ES-I3 (cell line): ENCODE measurements at regions not wholly inside any gene's neighbourhood (a gene's known extent, or its start where the extent isn't known, plus 50 kb on each side); places are given as distances from the start of the nearest gene placed in this dataset.

Experiments used
- H3K36me3 ChIP-seq: 2 replicates; pipeline ENCODE4 v1.6.1; 2013; ENCODE audit warnings: mild to moderate bottlenecking, low read length, control low read depth, moderate library complexity; ENCODE audit not compliant: insufficient read depth
- H3K4me1 ChIP-seq: 2 replicates; pipeline ENCODE4 v1.6.1; 2013; ENCODE audit warnings: mild to moderate bottlenecking, control low read depth, low read length; ENCODE audit not compliant: insufficient read depth
- H3K9ac ChIP-seq: 2 replicates; pipeline ENCODE4 v1.6.1; 2013; ENCODE audit warnings: low read depth, mild to moderate bottlenecking, low read length, moderate library complexity
- H3K9me3 ChIP-seq: 2 replicates; pipeline ENCODE4 v1.6.1; 2013; ENCODE audit warnings: mild to moderate bottlenecking, low read length, moderate library complexity; ENCODE audit not compliant: control insufficient read depth, insufficient read depth

DNA sequence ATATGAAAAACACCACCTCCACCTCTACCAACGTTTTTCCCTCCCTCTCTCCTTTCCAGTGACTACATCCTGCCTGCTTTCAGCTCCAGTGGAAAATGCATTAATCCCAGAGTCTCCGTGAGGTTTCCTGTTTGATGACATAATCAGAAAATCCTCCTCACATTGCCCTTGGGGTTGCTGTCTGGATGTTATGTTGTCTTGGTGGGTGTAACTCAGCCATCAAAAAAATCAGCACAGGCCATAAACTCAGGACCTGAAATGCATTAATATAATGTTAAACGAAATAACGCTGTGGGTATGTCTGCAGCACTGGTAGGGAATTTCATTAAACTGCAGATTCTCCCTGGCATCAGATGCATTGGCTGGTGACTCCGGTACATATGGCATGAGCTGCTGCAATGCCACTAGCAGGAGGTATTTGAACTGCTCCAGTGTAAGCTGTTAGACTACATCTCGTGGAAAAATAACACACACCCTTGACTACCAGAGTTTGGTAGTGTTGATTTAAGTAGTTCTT lies 297.8 kb downstream of the PRL start:
- Histone ChIP-seq H3K4me1 (peaks cover 22% of the 10 kb centered on the region), H3K9me3 (no peaks in the 10 kb centered on the region), H3K36me3 (no peaks in the 10 kb centered on the region), H3K9ac (no peak overlapping the region)

- Histone ChIP-seq H3K36me3 (no peaks in the 10 kb centered on the region), H3K9me3 (no peaks in the 10 kb centered on the region), H3K4me1 (peaks cover 22% of the 10 kb centered on the region), H3K9ac (no peak overlapping the region)
Measured at GRCh38 chr6:21999741-22000140, 297.1 kb downstream of the PRL start.

DNA sequence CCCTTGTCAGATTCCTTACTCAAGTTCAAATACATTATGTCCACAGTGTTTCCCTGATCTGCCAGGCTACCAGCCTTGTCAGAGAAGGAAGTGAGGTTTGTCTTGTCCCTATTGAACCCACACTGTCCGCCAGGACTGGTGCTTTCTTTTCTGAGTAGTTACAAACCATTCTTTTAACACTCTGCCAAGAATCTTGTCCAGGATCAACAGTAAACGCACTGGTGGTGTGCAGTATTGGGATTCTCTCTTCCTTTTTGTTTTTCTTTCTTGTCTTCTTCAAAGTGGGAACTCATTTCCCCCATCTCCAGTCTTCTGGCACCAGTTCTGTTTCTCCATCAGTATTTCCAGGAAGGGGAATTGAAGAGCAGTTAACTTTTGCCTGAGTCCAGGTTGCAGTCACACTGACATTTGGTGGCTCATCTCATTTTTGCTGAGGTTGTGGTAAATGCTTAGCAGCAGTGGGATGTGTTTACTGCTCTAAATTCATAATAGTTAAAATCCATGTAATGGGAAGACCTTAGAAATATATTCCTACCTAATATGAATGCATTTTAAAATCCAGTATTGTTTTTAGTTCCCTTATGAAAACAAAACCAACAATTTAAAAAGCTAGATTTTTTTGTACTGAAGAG lies 295.3 kb downstream of the PRL start:
- H3K4me1 ChIP-seq, result peaks cover 19% of the 10 kb centered on the region
- no peaks in the 10 kb centered on the region for H3K36me3 ChIP-seq
- no peak overlapping the region for H3K9ac ChIP-seq
- H3K9me3 ChIP-seq, result no peaks in the 10 kb centered on the region

- Histone ChIP-seq H3K9me3 (0 out of 2 replicates have a peak, but pooled peaks cover 2% of the 10 kb centered on the region), H3K9ac (no peak overlapping the region), H3K4me1 (peaks cover 14% of the 10 kb centered on the region; the same call in 1 of the 2 replicates), H3K36me3 (no peaks in the 10 kb centered on the region)
Measured at GRCh38 chr6:22003287-22003686, 293.5 kb downstream of the PRL start.

- Histone ChIP-seq H3K36me3 (no peaks in the 10 kb centered on the region), H3K9ac (no peak overlapping the region), H3K9me3 (0 out of 2 replicates have a peak, but pooled peaks cover 2% of the 10 kb centered on the region), H3K4me1 (peaks cover 9% of the 10 kb centered on the region)
Measured at GRCh38 chr6:22006795-22007194, 290.0 kb downstream of the PRL start.

DNA sequence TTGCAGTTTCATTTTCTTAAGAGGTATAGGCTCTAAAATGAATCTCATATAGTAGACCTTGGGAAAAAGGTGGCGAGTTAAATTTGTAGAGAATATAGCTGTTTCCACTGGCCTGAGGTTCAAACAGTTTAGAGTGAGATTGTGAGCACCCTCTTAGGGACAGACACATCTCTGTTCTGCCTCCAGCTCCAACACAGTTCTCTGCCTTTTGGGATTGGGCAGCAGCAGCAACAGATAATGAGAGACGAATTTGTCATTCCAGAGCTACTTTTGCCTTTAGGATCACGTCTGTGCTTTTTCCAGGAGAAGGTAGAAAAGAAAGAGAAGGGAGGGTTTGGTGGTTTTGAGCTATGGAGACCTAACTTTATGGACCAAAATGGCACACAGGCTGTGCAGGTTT lies 289.4 kb downstream of the PRL start:
- Histone ChIP-seq H3K9ac (no peak overlapping the region), H3K9me3 (0 out of 2 replicates have a peak, but pooled peaks cover 2% of the 10 kb centered on the region), H3K4me1 (peaks cover 15% of the 10 kb centered on the region), H3K36me3 (no peaks in the 10 kb centered on the region)

- Histone ChIP-seq H3K36me3 (no peaks in the 10 kb centered on the region), H3K9ac (no peak overlapping the region), H3K9me3 (0 out of 2 replicates have a peak, but pooled peaks cover 2% of the 10 kb centered on the region)
Measured at GRCh38 chr6:22008248-22008836, 288.5 kb downstream of the PRL start.

DNA sequence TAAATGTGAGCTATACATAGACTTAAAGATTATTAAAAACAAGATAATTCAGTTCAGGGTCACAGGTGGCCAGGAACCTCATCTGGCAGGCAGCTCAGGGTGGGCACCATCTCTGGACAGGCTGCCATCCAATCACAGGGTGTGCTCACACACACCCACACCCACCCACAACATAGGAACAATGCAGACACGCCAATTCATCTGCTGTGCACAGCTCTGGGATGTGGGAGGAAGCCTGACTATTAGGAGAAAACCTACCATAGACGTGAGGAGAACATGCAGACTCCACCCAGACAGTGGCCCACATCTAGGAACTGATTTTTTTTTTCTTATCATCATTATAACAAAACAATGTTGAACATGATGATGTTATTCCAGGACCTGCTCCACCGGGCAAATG lies 286.7 kb downstream of the PRL start:
- Histone ChIP-seq H3K36me3 (no peaks in the 10 kb centered on the region), H3K4me1 (peaks cover 11% of the 10 kb centered on the region), H3K9me3 (0 out of 2 replicates have a peak, but pooled peaks cover 2% of the 10 kb centered on the region), H3K9ac (no peak overlapping the region)

More at GRCh38 chr6:22008248-22008836, 288.5 kb downstream of the PRL start:
- H3K4me1 ChIP-seq, result peaks cover 11% of the 10 kb centered on the region

DNA sequence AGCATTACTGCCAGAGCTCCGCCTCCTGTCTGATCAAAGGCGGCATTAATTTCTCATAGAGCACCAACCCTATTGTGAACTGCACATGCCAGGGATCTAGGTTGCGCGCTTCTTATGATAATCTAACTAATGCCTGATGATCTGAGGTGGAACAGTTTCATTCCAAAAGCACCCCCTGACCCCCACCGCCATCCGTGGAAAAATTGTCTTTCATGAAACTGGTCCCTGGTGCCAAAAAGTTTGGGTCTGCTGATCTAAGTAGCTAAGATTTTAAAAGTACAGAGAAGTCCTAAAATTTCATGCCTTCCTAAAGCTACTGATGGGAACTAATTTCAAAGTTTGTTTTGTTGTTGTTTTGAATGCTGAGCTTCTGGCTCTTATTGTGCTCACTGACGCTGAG lies 281.6 kb downstream of the PRL start:
- peaks cover 17% of the 10 kb centered on the region for H3K4me1 ChIP-seq
- H3K36me3 ChIP-seq, result no peaks in the 10 kb centered on the region
- no peaks in the 10 kb centered on the region for H3K9me3 ChIP-seq
- no peak overlapping the region for H3K9ac ChIP-seq

GRCh38 chr6:22015944-22016343 lies 280.9 kb downstream of the PRL start:
- Histone ChIP-seq H3K4me1 (peaks cover 17% of the 10 kb centered on the region), H3K9me3 (no peaks in the 10 kb centered on the region), H3K9ac (no peak overlapping the region), H3K36me3 (no peaks in the 10 kb centered on the region)

DNA sequence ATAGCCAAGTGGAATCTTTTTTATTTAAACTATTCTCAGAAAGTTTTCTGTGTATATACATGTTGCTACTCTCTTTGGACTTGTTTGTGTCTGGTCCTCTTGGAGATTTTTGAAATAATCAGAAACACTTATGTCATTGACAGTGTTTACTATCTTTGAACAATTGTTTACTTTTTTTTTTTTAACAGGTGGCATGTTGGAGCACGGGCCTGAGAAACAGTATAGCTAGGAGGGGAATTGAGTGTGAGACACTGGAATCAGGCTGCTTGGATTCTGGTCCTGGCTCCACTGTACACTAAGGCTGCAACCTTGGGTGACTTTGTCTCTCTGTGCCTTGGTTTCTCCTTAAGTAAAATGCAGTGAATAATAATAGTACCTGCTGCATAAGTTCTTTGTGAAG lies 279.6 kb downstream of the PRL start:
- Histone ChIP-seq H3K9me3 (no peaks in the 10 kb centered on the region), H3K36me3 (no peaks in the 10 kb centered on the region)

GRCh38 chr6:22017766-22018165 lies 279.1 kb downstream of the PRL start:
- Histone ChIP-seq H3K9me3 (no peaks in the 10 kb centered on the region), H3K36me3 (no peaks in the 10 kb centered on the region), H3K9ac (no peak overlapping the region), H3K4me1 (peaks cover 6% of the 10 kb centered on the region; the same call in 1 of the 2 replicates)

More for the DNA sequence above, 279.6 kb downstream of the PRL start:
- Histone ChIP-seq H3K4me1 (peaks cover 7% of the 10 kb centered on the region; the same call in 1 of the 2 replicates), H3K9ac (no peak overlapping the region)

DNA sequence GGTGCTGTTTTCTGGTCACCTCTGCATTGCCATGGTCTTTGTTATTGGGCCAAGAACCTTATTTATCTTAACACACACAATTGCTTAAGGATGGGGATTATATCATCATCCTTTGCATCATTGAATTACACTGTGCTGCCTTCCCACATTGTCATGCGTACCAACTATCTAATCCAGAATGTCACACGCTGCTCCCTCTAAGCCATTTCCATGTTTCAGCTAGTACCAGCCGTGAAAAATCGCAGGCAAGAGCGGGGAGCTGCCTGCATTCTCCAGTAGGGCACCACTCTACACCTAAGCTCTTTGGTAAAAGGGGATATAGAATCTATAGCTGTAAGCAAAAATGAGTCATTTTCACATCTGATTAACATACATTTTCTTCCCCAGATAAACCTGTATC lies 277.0 kb downstream of the PRL start:
- peaks cover 7% of the 10 kb centered on the region for H3K4me1 ChIP-seq
- no peaks in the 10 kb centered on the region for H3K9me3 ChIP-seq
- no peak overlapping the region for H3K9ac ChIP-seq
- no peaks in the 10 kb centered on the region for H3K36me3 ChIP-seq

GRCh38 chr6:22020299-22021003 lies 276.4 kb downstream of the PRL start:
- Histone ChIP-seq H3K4me1 (peaks cover 12% of the 10 kb centered on the region), H3K9ac (no peak overlapping the region), H3K36me3 (no peaks in the 10 kb centered on the region), H3K9me3 (no peaks in the 10 kb centered on the region)
